ENCODE measurements at regions not wholly inside any gene's neighbourhood (a gene's known extent, or its start where the extent isn't known, plus 50 kb on each side); places are given as distances from the start of the nearest gene placed in this dataset.
"Not testable (repeated sequence)": the region's sequence is repeated elsewhere in the genome, so short reads cannot be mapped to it uniquely, and the experiment has no call there.

DNA sequence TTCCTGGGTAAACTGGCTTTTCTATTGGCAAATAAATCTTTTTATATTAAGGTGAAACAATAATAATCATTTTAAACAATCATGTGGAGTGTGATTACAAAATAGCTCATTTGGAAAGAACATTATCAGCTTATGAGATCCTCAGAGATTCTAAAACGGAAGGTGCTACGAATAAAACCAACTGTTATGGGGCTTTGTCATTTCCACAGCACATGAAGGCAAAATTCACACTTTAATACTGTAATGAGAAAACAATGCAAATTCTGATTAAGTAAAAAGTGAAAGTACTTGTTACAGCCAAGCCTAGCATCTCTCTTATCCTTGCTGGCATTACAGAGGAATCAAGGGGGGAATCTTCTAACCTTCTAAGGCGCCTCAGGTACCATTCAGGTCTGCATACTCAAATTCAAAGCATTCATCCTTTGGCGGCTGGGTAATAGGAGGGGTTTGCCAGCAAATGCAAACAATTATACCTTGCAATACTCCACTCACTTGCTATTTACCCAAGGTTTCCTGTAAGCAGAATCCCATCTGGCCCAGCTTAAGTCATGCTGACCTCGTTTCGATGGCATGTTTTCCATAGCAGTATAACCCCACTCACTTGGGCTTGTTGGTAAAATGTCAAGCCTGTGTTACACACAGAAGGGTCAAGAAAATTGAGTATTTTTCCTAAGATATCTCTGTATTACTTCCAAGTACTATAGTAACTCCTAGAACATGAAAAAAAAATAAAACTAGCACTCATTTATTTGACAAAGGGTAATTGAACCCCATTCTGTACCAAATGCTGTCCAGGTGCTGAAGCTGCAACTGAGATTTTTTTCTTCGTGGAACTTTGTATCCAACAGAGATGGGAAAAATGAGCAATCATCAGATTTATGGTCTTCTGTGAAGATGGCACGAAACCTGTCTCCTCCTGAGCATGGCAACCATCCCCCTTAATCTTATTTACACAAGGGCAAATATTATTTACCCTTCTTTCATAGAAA lies 183.7 kb upstream of the LMCD1 start:
- no peak for TF ChIP-seq POLR2A (IDR thresholded peaks at IDR 0.05)
- no peak for DNase-seq
- no peaks in the 10 kb centered on the region for H3K27me3 ChIP-seq
- H3K4me3 ChIP-seq (replicated peaks in 1 of 3), result no peak overlapping the region
- no peaks in the 10 kb centered on the region for H3K4me1 ChIP-seq
- H3K27ac ChIP-seq, result no peak overlapping the region
- no peaks in the 10 kb centered on the region for H3K36me3 ChIP-seq
- no peaks in the 10 kb centered on the region for H3K9me3 ChIP-seq
- 85 to 86% methylated on average over 8 of the region's 8 CpGs for WGBS, 2 donors
- intact Hi-C loops (cut with DNase I), result no loop called here

DNA sequence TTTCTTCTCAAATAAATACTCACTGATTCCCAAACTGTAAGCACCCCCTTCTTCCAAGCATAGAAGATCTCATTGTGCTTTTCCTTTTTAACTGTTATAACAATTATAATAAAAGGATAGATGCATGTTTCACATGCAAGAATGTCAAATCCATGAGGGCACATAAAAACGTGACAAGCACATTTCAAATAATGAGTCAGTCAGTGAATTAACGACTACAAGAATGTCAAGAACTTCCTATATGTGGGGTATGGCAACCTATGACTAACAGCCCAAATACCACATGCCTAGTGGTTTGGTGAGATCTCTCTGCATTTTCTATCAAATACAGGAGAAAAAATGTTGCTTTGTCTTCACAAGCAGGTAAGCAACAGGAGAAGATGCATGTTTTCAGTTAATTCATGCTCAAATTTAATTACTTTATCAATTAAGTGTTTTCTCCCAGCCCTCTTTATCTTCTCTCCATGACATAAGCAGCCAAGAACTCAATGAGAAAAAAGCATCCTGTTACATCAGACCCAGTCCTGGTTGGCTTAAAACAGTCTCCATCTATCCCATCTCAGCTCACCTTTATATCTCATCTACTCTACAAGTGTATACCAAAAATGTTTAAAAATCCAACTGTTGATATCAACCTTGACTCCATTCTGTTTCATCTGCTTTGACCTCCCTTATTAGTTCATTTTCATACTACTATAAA lies 181.5 kb upstream of the LMCD1 start:
- H3K4me1 ChIP-seq, result no peaks in the 10 kb centered on the region
- no peaks in the 10 kb centered on the region for H3K27me3 ChIP-seq
- intact Hi-C loops (cut with DNase I), result no loop called here
- H3K4me3 ChIP-seq (replicated peaks in 1 of 3), result no peak overlapping the region
- no peaks in the 10 kb centered on the region for H3K9me3 ChIP-seq
- no peak overlapping the region for H3K27ac ChIP-seq
- DNase-seq, result no peak
- H3K36me3 ChIP-seq, result no peaks in the 10 kb centered on the region
- TF ChIP-seq POLR2A (IDR thresholded peaks at IDR 0.05), result no peak
- TF ChIP-seq CTCF (IDR thresholded peaks at IDR 0.05), result no peak
- WGBS, 2 donors, result 67 to 71% methylated on average over 2 of the region's 2 CpGs

GRCh38 chr3:8320711-8321458 lies 180.7 kb upstream of the LMCD1 start:
- intact Hi-C loops (cut with DNase I), result no loop called here
- TF ChIP-seq CTCF (IDR thresholded peaks at IDR 0.05), result no peak
- TF ChIP-seq POLR2A (IDR thresholded peaks at IDR 0.05), result no peak
- H3K27me3 ChIP-seq, result no peaks in the 10 kb centered on the region
- no peak overlapping the region for H3K27ac ChIP-seq
- no peaks in the 10 kb centered on the region for H3K4me1 ChIP-seq
- no peaks in the 10 kb centered on the region for H3K36me3 ChIP-seq
- no peaks in the 10 kb centered on the region for H3K9me3 ChIP-seq
- DNase-seq, result no peak
- WGBS, 2 donors, result 45 to 60% methylated on average over 6 of the region's 6 CpGs
- H3K4me3 ChIP-seq (replicated peaks in 1 of 3), result no peak overlapping the region

- Histone ChIP-seq H3K4me1 (no peaks in the 10 kb centered on the region), H3K27ac (no peak overlapping the region), H3K4me3 (replicated peaks in 1 of 3) (no peak overlapping the region), H3K9me3 (no peaks in the 10 kb centered on the region), H3K27me3 (no peaks in the 10 kb centered on the region), H3K36me3 (no peaks in the 10 kb centered on the region)
- TF ChIP-seq POLR2A (IDR thresholded peaks at IDR 0.05), result no peak
- no peak for TF ChIP-seq CTCF (IDR thresholded peaks at IDR 0.05)
- no peak for DNase-seq
- intact Hi-C loops (cut with DNase I), result no loop called here
- WGBS, 2 donors, result 69 to 86% methylated on average over 3 of the region's 3 CpGs
These were observed 176.9 kb upstream of the LMCD1 start for GRCh38 chr3:8324747-8325146.

- intact Hi-C loops (cut with DNase I), result no loop called here
These were observed 176.3 kb upstream of the LMCD1 start for GRCh38 chr3:8325306-8325705.

GRCh38 chr3:8325833-8326232 lies 175.8 kb upstream of the LMCD1 start:
- H3K4me3 ChIP-seq (replicated peaks in 1 of 3); H3K27me3 ChIP-seq; H3K36me3 ChIP-seq; H3K9me3 ChIP-seq; H3K4me1 ChIP-seq; intact Hi-C loops (cut with DNase I); H3K27ac ChIP-seq; DNase-seq: not testable (repeated sequence)
- 82 to 84% methylated on average over 18 of the region's 18 CpGs for whole genome bisulfite sequencing, 2 donors

More at GRCh38 chr3:8325306-8325705, 176.3 kb upstream of the LMCD1 start:
- Histone ChIP-seq H3K4me3 (replicated peaks in 1 of 3) (no peak overlapping the region), H3K27ac (no peak overlapping the region), H3K4me1 (no peaks in the 10 kb centered on the region), H3K9me3 (no peaks in the 10 kb centered on the region), H3K36me3 (no peaks in the 10 kb centered on the region), H3K27me3 (no peaks in the 10 kb centered on the region)
- no peak for TF ChIP-seq POLR2A (IDR thresholded peaks at IDR 0.05)
- no peak for TF ChIP-seq CTCF (IDR thresholded peaks at IDR 0.05)
- no peak for DNase-seq
- WGBS, 2 donors, result 34 to 83% methylated on average over 2 of the region's 2 CpGs
